Ishikawa (cell line): ENCODE measurements at regions not wholly inside any gene's neighbourhood (a gene's known extent, or its start where the extent isn't known, plus 50 kb on each side); places are given as distances from the start of the nearest gene placed in this dataset.

ENCODE experiments used
- EGR1 ChIP-seq: IDR thresholded peaks from 2 replicates; pipeline ENCODE4 v1.6.1; 2012
- EP300 ChIP-seq: IDR thresholded peaks from 2 replicates; pipeline ENCODE4 v1.6.1; 2012; ENCODE audit warnings: borderline replicate concordance
- RAD21 ChIP-seq: IDR thresholded peaks from 2 replicates; pipeline ENCODE4 v1.6.1; 2012; ENCODE audit warnings: low read depth
- TAF1 ChIP-seq: IDR thresholded peaks from 2 replicates; pipeline ENCODE4 v1.6.1; 2012; ENCODE audit warnings: low read depth, mild to moderate bottlenecking
- TCF12 ChIP-seq: IDR thresholded peaks from 2 replicates; pipeline ENCODE4 v1.6.1; 2012; ENCODE audit warnings: low read depth
- YY1 ChIP-seq: IDR thresholded peaks from 2 replicates; pipeline ENCODE4 v1.6.1; 2012; ENCODE audit warnings: low read depth
- TF ChIP-seq, protein P1 (sequence below): IDR thresholded peaks from 2 replicates; pipeline ENCODE4 v1.6.1; 2012
- TF ChIP-seq, protein P2 (sequence below): IDR thresholded peaks from 2 replicates; pipeline ENCODE4 v1.6.1; 2012; ENCODE audit warnings: low read depth, mild to moderate bottlenecking

DNA sequence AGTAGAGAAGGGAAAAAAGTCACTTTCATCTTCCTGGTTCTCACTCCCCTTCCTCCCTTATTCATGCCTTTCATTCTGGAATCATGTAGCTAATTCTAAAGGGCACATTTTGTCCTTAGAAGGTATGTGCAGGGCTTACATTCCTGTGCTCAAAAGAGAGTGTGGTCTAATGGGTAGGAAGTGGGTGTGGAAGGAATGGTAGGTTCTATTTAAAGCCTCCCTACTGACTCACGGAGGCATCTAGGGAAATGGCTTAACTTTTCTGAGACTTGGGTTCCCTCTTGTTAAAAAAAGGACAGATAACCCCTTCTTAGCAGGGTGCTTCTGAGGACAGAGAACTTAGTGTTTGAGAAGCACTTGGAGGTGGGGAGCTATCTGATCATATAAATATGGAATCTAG lies 249.3 kb upstream of the DUSP10 start:
- TF ChIP-seq, protein P1, sequence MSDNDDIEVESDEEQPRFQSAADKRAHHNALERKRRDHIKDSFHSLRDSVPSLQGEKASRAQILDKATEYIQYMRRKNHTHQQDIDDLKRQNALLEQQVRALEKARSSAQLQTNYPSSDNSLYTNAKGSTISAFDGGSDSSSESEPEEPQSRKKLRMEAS = no peak
- TF ChIP-seq YY1 (no peak), RAD21 (no peak), TAF1 (no peak), EGR1 (no peak), TCF12 (no peak), EP300 (no peak)
- TF ChIP-seq, protein P2, sequence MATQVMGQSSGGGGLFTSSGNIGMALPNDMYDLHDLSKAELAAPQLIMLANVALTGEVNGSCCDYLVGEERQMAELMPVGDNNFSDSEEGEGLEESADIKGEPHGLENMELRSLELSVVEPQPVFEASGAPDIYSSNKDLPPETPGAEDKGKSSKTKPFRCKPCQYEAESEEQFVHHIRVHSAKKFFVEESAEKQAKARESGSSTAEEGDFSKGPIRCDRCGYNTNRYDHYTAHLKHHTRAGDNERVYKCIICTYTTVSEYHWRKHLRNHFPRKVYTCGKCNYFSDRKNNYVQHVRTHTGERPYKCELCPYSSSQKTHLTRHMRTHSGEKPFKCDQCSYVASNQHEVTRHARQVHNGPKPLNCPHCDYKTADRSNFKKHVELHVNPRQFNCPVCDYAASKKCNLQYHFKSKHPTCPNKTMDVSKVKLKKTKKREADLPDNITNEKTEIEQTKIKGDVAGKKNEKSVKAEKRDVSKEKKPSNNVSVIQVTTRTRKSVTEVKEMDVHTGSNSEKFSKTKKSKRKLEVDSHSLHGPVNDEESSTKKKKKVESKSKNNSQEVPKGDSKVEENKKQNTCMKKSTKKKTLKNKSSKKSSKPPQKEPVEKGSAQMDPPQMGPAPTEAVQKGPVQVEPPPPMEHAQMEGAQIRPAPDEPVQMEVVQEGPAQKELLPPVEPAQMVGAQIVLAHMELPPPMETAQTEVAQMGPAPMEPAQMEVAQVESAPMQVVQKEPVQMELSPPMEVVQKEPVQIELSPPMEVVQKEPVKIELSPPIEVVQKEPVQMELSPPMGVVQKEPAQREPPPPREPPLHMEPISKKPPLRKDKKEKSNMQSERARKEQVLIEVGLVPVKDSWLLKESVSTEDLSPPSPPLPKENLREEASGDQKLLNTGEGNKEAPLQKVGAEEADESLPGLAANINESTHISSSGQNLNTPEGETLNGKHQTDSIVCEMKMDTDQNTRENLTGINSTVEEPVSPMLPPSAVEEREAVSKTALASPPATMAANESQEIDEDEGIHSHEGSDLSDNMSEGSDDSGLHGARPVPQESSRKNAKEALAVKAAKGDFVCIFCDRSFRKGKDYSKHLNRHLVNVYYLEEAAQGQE = no peak
